H9 (cell line): ENCODE measurements at regions not wholly inside any gene's neighbourhood (a gene's known extent, or its start where the extent isn't known, plus 50 kb on each side); places are given as distances from the start of the nearest gene placed in this dataset.

ENCODE experiments used
- DNase-seq: peaks from one replicate; pipeline ENCODE4 v3.0.0-alpha.2; 2017
- H2AFZ ChIP-seq: one replicate; pipeline ENCODE4 v1.6.1; 2013; ENCODE audit warnings: mild to moderate bottlenecking, low read length, control low read depth, moderate library complexity
- H2AK5ac ChIP-seq: 2 replicates; pipeline ENCODE4 v1.6.1; 2013; ENCODE audit warnings: low read length, control low read depth, mixed read lengths; ENCODE audit not compliant: insufficient read length
- H2BK120ac ChIP-seq: one replicate; pipeline ENCODE4 v1.6.1; 2013; ENCODE audit warnings: low read depth, mild to moderate bottlenecking, low read length, control low read depth, inconsistent platforms; ENCODE audit not compliant: poor library complexity, severe bottlenecking
- H2BK12ac ChIP-seq: 2 replicates; pipeline ENCODE4 v1.6.1; 2013; ENCODE audit warnings: low read length, control low read depth, mixed read lengths, low read depth; ENCODE audit not compliant: insufficient read length
- H2BK15ac ChIP-seq: 2 replicates; pipeline ENCODE4 v1.6.1; 2013; ENCODE audit warnings: low read depth, low read length, control low read depth
- H2BK20ac ChIP-seq: one replicate; pipeline ENCODE4 v1.6.1; 2013; ENCODE audit warnings: low read depth, mild to moderate bottlenecking, low read length, control low read depth, inconsistent platforms; ENCODE audit not compliant: poor library complexity, severe bottlenecking
- H2BK5ac ChIP-seq: 2 replicates; pipeline ENCODE4 v1.6.1; 2013; ENCODE audit warnings: low read length, control low read depth, mixed read lengths; ENCODE audit not compliant: insufficient read length
- H3K14ac ChIP-seq: 2 replicates; pipeline ENCODE4 v1.6.1; 2013; ENCODE audit warnings: low read length, control low read depth; ENCODE audit not compliant: insufficient read depth
- H3K18ac ChIP-seq: 2 replicates; pipeline ENCODE4 v1.6.1; 2013; ENCODE audit warnings: low read depth, mild to moderate bottlenecking, mixed read lengths, low read length, control low read depth; ENCODE audit not compliant: insufficient read length
- H3K23ac ChIP-seq: 2 replicates; pipeline ENCODE4 v1.6.1; 2013; ENCODE audit warnings: low read length, control low read depth, mixed read lengths, low read depth; ENCODE audit not compliant: insufficient read length
- H3K23me2 ChIP-seq: 2 replicates; pipeline ENCODE4 v1.6.1; 2013; ENCODE audit warnings: low read depth, mild to moderate bottlenecking, mixed read lengths, low read length, control low read depth; ENCODE audit not compliant: insufficient read length, poor library complexity, severe bottlenecking
- H3K27ac ChIP-seq: 2 replicates; pipeline ENCODE4 v1.5.1; 2013; ENCODE audit warnings: low read length, control low read depth, mixed read lengths, low read depth; ENCODE audit not compliant: insufficient read length
- H3K27me3 ChIP-seq: 2 replicates; pipeline ENCODE4 v1.6.1; 2013; ENCODE audit warnings: low read length, control low read depth, inconsistent platforms; ENCODE audit not compliant: insufficient read depth
- H3K4ac ChIP-seq: 2 replicates; pipeline ENCODE4 v1.6.1; 2013; ENCODE audit warnings: low read depth, mild to moderate bottlenecking, control low read depth, inconsistent platforms, low read length, moderate library complexity
- H3K4me1 ChIP-seq: 2 replicates; pipeline ENCODE4 v1.6.1; 2013; ENCODE audit warnings: low read length, control low read depth, inconsistent platforms; ENCODE audit not compliant: insufficient read depth
- H3K4me2 ChIP-seq: 2 replicates; pipeline ENCODE4 v1.6.1; 2013; ENCODE audit warnings: low read length, control low read depth, mixed read lengths; ENCODE audit not compliant: insufficient read length, insufficient read depth
- H3K56ac ChIP-seq: 2 replicates; pipeline ENCODE4 v1.6.1; 2013; ENCODE audit warnings: low read depth, mild to moderate bottlenecking, mixed read lengths, low read length, control low read depth; ENCODE audit not compliant: insufficient read length
- H3K79me1 ChIP-seq: 2 replicates; pipeline ENCODE4 v1.6.1; 2013; ENCODE audit warnings: low read depth, mild to moderate bottlenecking, moderate library complexity, low read length, control low read depth, inconsistent platforms; ENCODE audit not compliant: insufficient read depth, poor library complexity, severe bottlenecking
- H3K79me2 ChIP-seq: 2 replicates; pipeline ENCODE4 v1.6.1; 2013; ENCODE audit warnings: low read length, control low read depth, inconsistent platforms; ENCODE audit not compliant: insufficient read depth
- H3K9ac ChIP-seq: 2 replicates; pipeline ENCODE4 v1.6.1; 2013; ENCODE audit warnings: low read length, control low read depth, mixed read lengths; ENCODE audit not compliant: insufficient read length; ENCODE audit errors: extremely low read depth
- H3K9me3 ChIP-seq: one replicate; pipeline ENCODE4 v1.6.1; 2013; ENCODE audit warnings: low read depth, low read length, inconsistent platforms; ENCODE audit not compliant: control insufficient read depth
- H3T11ph ChIP-seq: one replicate; pipeline ENCODE4 v1.6.1; 2013; ENCODE audit warnings: mild to moderate bottlenecking, low read length, control low read depth, inconsistent platforms
- H4K20me1 ChIP-seq: one replicate; pipeline ENCODE4 v1.6.1; 2013; ENCODE audit not compliant: control insufficient read depth, insufficient read length, insufficient read depth
- H4K5ac ChIP-seq: 2 replicates; pipeline ENCODE4 v1.6.1; 2013; ENCODE audit warnings: low read depth, mild to moderate bottlenecking, mixed read lengths, low read length, control low read depth; ENCODE audit not compliant: insufficient read length
- H4K8ac ChIP-seq: replicated peaks from 2 replicates; pipeline ENCODE4 v1.6.1; 2013; ENCODE audit warnings: low read length, control low read depth, mixed read lengths, low read depth; ENCODE audit not compliant: insufficient read length
- H4K91ac ChIP-seq: 2 replicates; pipeline ENCODE4 v1.6.1; 2013; ENCODE audit warnings: low read depth, mild to moderate bottlenecking, moderate library complexity, mixed read lengths, low read length, control low read depth; ENCODE audit not compliant: insufficient read length
- H3K27ac Mint-ChIP-seq, 3 experiments: 2 replicates in 2 of 3; 3 replicates in 1 of 3; pipeline ENCODE4 v1.8.0; 2020 to 2021; ENCODE audit warnings: mixed read lengths in 3 of 3, mild to moderate bottlenecking in 1 of 3, moderate library complexity in 1 of 3
- H3K27me3 Mint-ChIP-seq: 2 replicates; pipeline ENCODE4 v1.8.0; 2021; ENCODE audit warnings: low read depth, mild to moderate bottlenecking, moderate library complexity, mixed read lengths
- H3K36me3 Mint-ChIP-seq, 3 experiments: 2 replicates in 2 of 3; 3 replicates in 1 of 3; pipeline ENCODE4 v1.8.0; 2020 to 2021; ENCODE audit warnings: low read depth in 3 of 3, mixed read lengths in 3 of 3; ENCODE audit not compliant: insufficient read depth in 1 of 3
- H3K4me1 Mint-ChIP-seq, 2 experiments: 2 replicates each; pipeline ENCODE4 v1.8.0; 2020; ENCODE audit warnings: mixed read lengths in 2 of 2
- H3K4me3 Mint-ChIP-seq, 2 experiments: 2 replicates in 1 of 2; 3 replicates in 1 of 2; pipeline ENCODE4 v1.8.0; 2020 to 2021; ENCODE audit warnings: mild to moderate bottlenecking in 2 of 2, mixed read lengths in 2 of 2, moderate library complexity in 1 of 2
- H3K9me3 Mint-ChIP-seq, 2 experiments: 2 replicates in 1 of 2; 3 replicates in 1 of 2; pipeline ENCODE4 v1.8.0; 2020; ENCODE audit warnings: mild to moderate bottlenecking in 2 of 2, mixed read lengths in 2 of 2, moderate library complexity in 1 of 2
- WGBS: extraction: QIAGEN DNeasy Blood & Tissue Kit; methylation state at CpG from one replicate; pipeline ENCODE4 v1.1.7; 2013; ENCODE audit warnings: missing lambda C conversion rate, low lambda C conversion rate, mixed read lengths; ENCODE audit not compliant: insufficient read length; ENCODE audit errors: extremely low coverage; 5-methylcytosine and 5-hydroxymethylcytosine counted together
- TF ChIP-seq, protein P1 (sequence below): fragments of 200-600 bp; sonication (generic); conservative IDR thresholded peaks from 3 replicates; pipeline ENCODE4 v1.8.0; 2021; ENCODE audit warnings: antibody characterized with exemption, mild to moderate bottlenecking

DNA sequence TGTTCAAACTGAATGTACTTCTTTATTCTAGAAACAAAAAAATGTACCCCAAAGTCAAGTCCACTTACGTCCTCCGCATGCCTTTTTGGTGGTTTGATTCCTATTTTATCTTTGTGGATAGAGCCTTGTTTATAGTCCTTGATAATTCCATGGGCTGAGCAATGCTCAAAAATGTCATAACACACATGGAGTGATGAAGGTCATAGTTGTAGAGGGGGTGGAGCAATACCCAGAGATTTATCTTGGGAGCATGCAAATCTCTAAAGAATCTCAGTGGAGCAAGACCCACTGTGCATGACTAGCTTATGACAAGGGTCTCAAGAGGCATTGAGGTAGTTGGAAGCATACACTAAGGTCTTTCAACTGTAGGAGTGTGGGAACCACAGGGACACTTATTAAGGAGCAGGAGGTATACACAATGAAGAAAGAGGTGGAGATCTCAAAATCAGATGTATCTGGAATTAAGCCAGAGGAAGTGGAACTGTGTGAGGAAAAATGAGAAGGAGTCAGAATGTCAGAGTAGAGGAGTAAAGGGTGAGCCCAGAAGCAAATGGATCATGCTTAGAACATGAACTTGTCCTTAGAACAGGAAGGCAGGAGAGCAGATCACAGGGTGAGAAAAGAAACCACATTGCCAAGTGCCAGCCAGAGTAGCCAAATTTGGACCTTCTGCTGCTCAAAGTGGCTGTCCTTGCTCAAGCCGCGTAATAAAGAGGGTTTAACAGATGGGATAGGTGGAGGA, 68.1 kb upstream of the STK39 start:
- H3K4me1 Mint-ChIP-seq, result peaks cover 10 to 11% of the 10 kb centered on the region in 2 experiments

More for the DNA sequence above, 68.1 kb upstream of the STK39 start:
- TF ChIP-seq, protein P1, sequence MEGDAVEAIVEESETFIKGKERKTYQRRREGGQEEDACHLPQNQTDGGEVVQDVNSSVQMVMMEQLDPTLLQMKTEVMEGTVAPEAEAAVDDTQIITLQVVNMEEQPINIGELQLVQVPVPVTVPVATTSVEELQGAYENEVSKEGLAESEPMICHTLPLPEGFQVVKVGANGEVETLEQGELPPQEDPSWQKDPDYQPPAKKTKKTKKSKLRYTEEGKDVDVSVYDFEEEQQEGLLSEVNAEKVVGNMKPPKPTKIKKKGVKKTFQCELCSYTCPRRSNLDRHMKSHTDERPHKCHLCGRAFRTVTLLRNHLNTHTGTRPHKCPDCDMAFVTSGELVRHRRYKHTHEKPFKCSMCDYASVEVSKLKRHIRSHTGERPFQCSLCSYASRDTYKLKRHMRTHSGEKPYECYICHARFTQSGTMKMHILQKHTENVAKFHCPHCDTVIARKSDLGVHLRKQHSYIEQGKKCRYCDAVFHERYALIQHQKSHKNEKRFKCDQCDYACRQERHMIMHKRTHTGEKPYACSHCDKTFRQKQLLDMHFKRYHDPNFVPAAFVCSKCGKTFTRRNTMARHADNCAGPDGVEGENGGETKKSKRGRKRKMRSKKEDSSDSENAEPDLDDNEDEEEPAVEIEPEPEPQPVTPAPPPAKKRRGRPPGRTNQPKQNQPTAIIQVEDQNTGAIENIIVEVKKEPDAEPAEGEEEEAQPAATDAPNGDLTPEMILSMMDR, result no peak
- Histone ChIP-seq H3K23ac (no peak overlapping the region), H3K9me3 (no peaks in the 10 kb centered on the region), H2BK15ac (no peak overlapping the region), H4K5ac (no peak overlapping the region), H4K8ac (no peak overlapping the region), H3K27ac (no peak overlapping the region), H3K4ac (no peak overlapping the region), H2AK5ac (no peak overlapping the region), H4K20me1 (no peaks in the 10 kb centered on the region), H3T11ph (no peak overlapping the region), H3K27me3 (no peaks in the 10 kb centered on the region), H3K79me2 (no peaks in the 10 kb centered on the region), H2BK120ac (no peak overlapping the region), H3K14ac (no peak overlapping the region), H3K56ac (no peak overlapping the region), H2BK5ac (no peak overlapping the region), H2BK12ac (no peak overlapping the region), H3K23me2 (no peaks in the 10 kb centered on the region), H3K4me1 (no peaks in the 10 kb centered on the region), H3K9ac (no peak overlapping the region), H3K79me1 (no peaks in the 10 kb centered on the region), H2BK20ac (no peak overlapping the region), H3K4me2 (no peak overlapping the region), H2AFZ (no peak overlapping the region), H3K18ac (no peak overlapping the region), H4K91ac (no peak overlapping the region)
- H3K36me3 Mint-ChIP-seq, result no peaks in the 10 kb centered on the region; a peak in 1 of 7 replicates
- no peak overlapping the region for H3K4me3 Mint-ChIP-seq
- DNase-seq, result no peak
- H3K27ac Mint-ChIP-seq, result no peak overlapping the region
- no CpG with 5 or more reads among the region's 4 CpGs for WGBS
- H3K27me3 Mint-ChIP-seq, result no peaks in the 10 kb centered on the region; the same call in 1 of the 2 replicates
- peaks cover 0 to 5% of the 10 kb centered on the region in 2 experiments; a peak in 1 of 5 replicates for H3K9me3 Mint-ChIP-seq
